Breast epithelium (tissue), 3 donors: ENCODE measurements at regions not wholly inside any gene's neighbourhood (a gene's known extent, or its start where the extent isn't known, plus 50 kb on each side); places are given as distances from the start of the nearest gene placed in this dataset.

Source experiments
- CTCF ChIP-seq, 3 donors: fragments of 450-650 bp; IDR thresholded peaks; one replicate each; pipeline ENCODE4 v1.5.1; 2016 to 2017; ENCODE audit warnings: antibody characterized with exemption in 3 of 3, mild to moderate bottlenecking in 3 of 3, moderate library complexity in 3 of 3
- POLR2A ChIP-seq: fragments of 450-650 bp; IDR thresholded peaks from one replicate; pipeline ENCODE4 v1.6.1; 2016; ENCODE audit warnings: antibody characterized with exemption, mild to moderate bottlenecking, moderate library complexity
- POLR2AphosphoS5 ChIP-seq, 3 donors: sonication (generic); formaldehyde crosslinking; IDR thresholded peaks; one replicate each; pipeline ENCODE4 v1.6.1; 2017; ENCODE audit warnings: antibody characterized with exemption in 3 of 3

- TF ChIP-seq POLR2AphosphoS5 (IDR thresholded peaks at IDR 0.05) (no peak), CTCF (IDR thresholded peaks at IDR 0.05) (no peak), POLR2A (no peak)
Measured at GRCh38 chr7:109772161-109772560, 1202.5 kb downstream of the DNAJB9 start.
